H1 (cell line): ENCODE measurements at regions not wholly inside any gene's neighbourhood (a gene's known extent, or its start where the extent isn't known, plus 50 kb on each side); places are given as distances from the start of the nearest gene placed in this dataset.

Experiments used
- CTCF ChIA-PET: fragments of 300-600 bp; sonication (Branson Sonifier 250); formaldehyde crosslinking; loops from one replicate; lab custom pipeline; 2021; ENCODE audit not compliant: partially characterized antibody; lab: Charles Lee
- POLR2A ChIA-PET: fragments of 300-600 bp; sonication (Branson Sonifier 250); formaldehyde crosslinking; loops from one replicate; lab custom pipeline; 2021; ENCODE audit warnings: inconsistent platforms; ENCODE audit not compliant: partially characterized antibody; lab: Charles Lee
- DNase-seq, 2 experiments: peaks; one replicate each; pipeline versions ENCODE4 v3.0.0 to v3.0.0-alpha.2; 2010 to 2022; ENCODE audit warnings: low spot score in 2 of 2, low read depth in 1 of 2, mixed read lengths in 1 of 2
- FAIRE-seq: peaks from 2 replicates; lab custom pipeline; 2011; peaks lifted over from hg19 to GRCh38; lab: Jason Lieb, UNC
- H2AFZ ChIP-seq: 2 replicates; pipeline ENCODE4 v1.8.1; 2012; ENCODE audit warnings: low read length, inconsistent platforms
- H2AK5ac ChIP-seq: 2 replicates; pipeline ENCODE4 v1.6.1; 2013; ENCODE audit warnings: low read depth, low read length
- H2BK120ac ChIP-seq: replicated peaks from 2 replicates; pipeline ENCODE3; 2013; ENCODE audit warnings: low read depth, low read length, inconsistent platforms
- H2BK12ac ChIP-seq: 2 replicates; pipeline ENCODE4 v1.6.1; 2013; ENCODE audit warnings: low read depth, low read length
- H2BK15ac ChIP-seq: 2 replicates; pipeline ENCODE4 v1.6.1; 2013; ENCODE audit warnings: low read length
- H2BK20ac ChIP-seq: 2 replicates; pipeline ENCODE4 v1.6.1; 2013; ENCODE audit warnings: low read length
- H2BK5ac ChIP-seq: 2 replicates; pipeline ENCODE4 v1.6.1; 2013; ENCODE audit warnings: low read depth, low read length
- H3K14ac ChIP-seq: 2 replicates; pipeline ENCODE4 v1.6.1; 2013; ENCODE audit warnings: inconsistent platforms; ENCODE audit not compliant: insufficient read length
- H3K18ac ChIP-seq: 2 replicates; pipeline ENCODE4 v1.6.1; 2013; ENCODE audit warnings: low read length; ENCODE audit errors: extremely low read depth
- H3K23ac ChIP-seq: 2 replicates; pipeline ENCODE4 v1.6.1; 2013; ENCODE audit warnings: inconsistent platforms; ENCODE audit not compliant: insufficient read length
- H3K23me2 ChIP-seq: 2 replicates; pipeline ENCODE4 v1.6.1; 2013; ENCODE audit warnings: low read depth, low read length
- H3K27ac ChIP-seq: 2 replicates; pipeline ENCODE4 v1.6.1; 2011; ENCODE audit warnings: low read depth, low read length, inconsistent platforms
- H3K27me3 ChIP-seq, 4 experiments: replicated peaks in 1 of 4; 1 replicate in 1 of 4; 2 replicates in 3 of 4; pipeline versions ENCODE4 v1.6.1 to v1.8.1; 2011 to 2013; ENCODE audit warnings: low read length in 3 of 4, mild to moderate bottlenecking in 3 of 4, inconsistent platforms in 2 of 4, mixed read lengths in 2 of 4, moderate library complexity in 1 of 4; ENCODE audit not compliant: control insufficient read depth in 3 of 4, insufficient read depth in 3 of 4; ENCODE audit errors: extremely low read depth in 1 of 4
- H3K36me3 ChIP-seq, 4 experiments: 2 replicates each; pipeline versions ENCODE4 v1.6.1 to v1.8.1; 2011 to 2013; ENCODE audit warnings: mild to moderate bottlenecking in 4 of 4, low read length in 3 of 4, moderate library complexity in 2 of 4, control low read depth in 1 of 4, inconsistent platforms in 1 of 4; ENCODE audit not compliant: insufficient read depth in 4 of 4, control insufficient read depth in 2 of 4
- H3K4ac ChIP-seq: replicated peaks from 2 replicates; pipeline ENCODE3; 2013; ENCODE audit warnings: low read length, low read depth, mixed read lengths, inconsistent platforms; ENCODE audit not compliant: insufficient read length
- H3K4me1 ChIP-seq, 4 experiments: replicated peaks in 1 of 4; 1 replicate in 1 of 4; 2 replicates in 3 of 4; pipeline versions ENCODE4 v1.6.1 to v1.8.1; 2011 to 2013; ENCODE audit warnings: low read length in 3 of 4, inconsistent platforms in 2 of 4, mixed read lengths in 1 of 4; ENCODE audit not compliant: insufficient read depth in 4 of 4, control insufficient read depth in 3 of 4
- H3K4me2 ChIP-seq, 2 experiments: 2 replicates each; pipeline versions ENCODE4 v1.6.1 to v1.8.1; 2011 to 2013; ENCODE audit warnings: low read depth in 2 of 2, low read length in 2 of 2, control low read depth in 1 of 2, inconsistent platforms in 1 of 2, mild to moderate bottlenecking in 1 of 2; ENCODE audit not compliant: insufficient read depth in 1 of 2
- H3K4me3 ChIP-seq, 4 experiments: fragments of 200-600, 300-600 bp in 1 of 4; sonication (generic), shearing (Covaris generic), sonication (Bioruptor Twin) in 1 of 4; 2 replicates each; pipeline versions ENCODE4 v1.5.1 to v1.8.1; 2011 to 2016; ENCODE audit warnings: low read length in 4 of 4, low read depth in 3 of 4, control low read depth in 2 of 4, inconsistent platforms in 2 of 4, mild to moderate bottlenecking in 2 of 4, mixed read lengths in 1 of 4, moderate library complexity in 1 of 4; ENCODE audit not compliant: insufficient read depth in 2 of 4; ENCODE audit errors: extremely low read depth in 1 of 4
- H3K56ac ChIP-seq: replicated peaks from 2 replicates; pipeline ENCODE3; 2013; ENCODE audit warnings: low read depth, mild to moderate bottlenecking, mixed read lengths, low read length, inconsistent platforms; ENCODE audit not compliant: insufficient read length
- H3K79me1 ChIP-seq: 2 replicates; pipeline ENCODE4 v1.6.1; 2013; ENCODE audit warnings: low read depth, low read length, control low read depth
- H3K79me2 ChIP-seq, 2 experiments: 2 replicates each; pipeline versions ENCODE4 v1.6.1 to v1.8.1; 2012 to 2013; ENCODE audit warnings: low read length in 2 of 2, mild to moderate bottlenecking in 2 of 2, inconsistent platforms in 1 of 2; ENCODE audit not compliant: insufficient read depth in 2 of 2, control insufficient read depth in 1 of 2
- H3K9ac ChIP-seq, 4 experiments: replicated peaks in 1 of 4; 1 replicate in 1 of 4; 2 replicates in 3 of 4; pipeline versions ENCODE4 v1.6.1 to v1.8.1; 2011 to 2013; ENCODE audit warnings: low read depth in 3 of 4, low read length in 3 of 4, control low read depth in 2 of 4, mild to moderate bottlenecking in 2 of 4, moderate library complexity in 2 of 4, inconsistent platforms in 1 of 4; ENCODE audit errors: extremely low read depth in 1 of 4
- H3K9me3 ChIP-seq, 2 experiments: 2 replicates each; pipeline versions ENCODE4 v1.6.1 to v1.8.1; 2012 to 2013; ENCODE audit warnings: mild to moderate bottlenecking in 2 of 2, moderate library complexity in 2 of 2, control low read depth in 1 of 2, inconsistent platforms in 1 of 2, low read depth in 1 of 2, low read length in 1 of 2, mixed read lengths in 1 of 2; ENCODE audit not compliant: insufficient read depth in 2 of 2
- H4K20me1 ChIP-seq, 2 experiments: replicated peaks in 1 of 2; 2 replicates each; pipeline versions ENCODE3 to v1.8.1; 2011 to 2013; ENCODE audit warnings: inconsistent platforms in 2 of 2, low read length in 2 of 2, mild to moderate bottlenecking in 1 of 2; ENCODE audit not compliant: insufficient read depth in 2 of 2, control insufficient read depth in 1 of 2
- H4K5ac ChIP-seq: 2 replicates; pipeline ENCODE4 v1.6.1; 2013; ENCODE audit warnings: low read length, low read depth, mixed read lengths, inconsistent platforms; ENCODE audit not compliant: insufficient read length
- H4K8ac ChIP-seq: 2 replicates; pipeline ENCODE4 v1.8.0; 2013; ENCODE audit warnings: mild to moderate bottlenecking, moderate library complexity, low read length, inconsistent platforms; ENCODE audit not compliant: insufficient read depth; ENCODE audit errors: extremely low read depth
- H4K91ac ChIP-seq: replicated peaks from 2 replicates; pipeline ENCODE3; 2013; ENCODE audit warnings: low read length, mixed read lengths, inconsistent platforms; ENCODE audit not compliant: insufficient read length
- ASH2L ChIP-seq: fragments of 200-600, 300-600 bp; sonication (generic); IDR thresholded peaks from one replicate; pipeline ENCODE4 v1.7.1; 2017; ENCODE audit warnings: low read length
- BRCA1 ChIP-seq: IDR thresholded peaks from 2 replicates; pipeline ENCODE4 v1.6.1; 2012; ENCODE audit warnings: low read depth, low read length, improper control_type of control experiment
- CBX5 ChIP-seq: fragments of 300-800, 300-1000 bp; sonication (generic); IDR thresholded peaks from 2 replicates; pipeline ENCODE4 v1.7.1; 2016; ENCODE audit warnings: antibody characterized with exemption, low read length, low read depth
- CBX8 ChIP-seq: fragments of 300-800, 300-1000 bp; sonication (generic); IDR thresholded peaks from 2 replicates; pipeline ENCODE4 v1.7.1; 2016; ENCODE audit warnings: low read depth, low read length, borderline replicate concordance
- CHD1 ChIP-seq: IDR thresholded peaks from 2 replicates; pipeline ENCODE4 v1.6.1; 2012; ENCODE audit warnings: low read depth, low read length, improper control_type of control experiment
- CREB1 ChIP-seq: IDR thresholded peaks from 2 replicates; pipeline ENCODE4 v1.6.1; 2012; ENCODE audit warnings: inconsistent platforms
- EGR1 ChIP-seq: IDR thresholded peaks from 2 replicates; pipeline ENCODE4 v1.6.1; 2011; ENCODE audit warnings: low read depth, low read length, borderline replicate concordance
- HDAC2 ChIP-seq, 2 experiments: fragments of 300-600 bp in 1 of 2; sonication (generic) in 1 of 2; IDR thresholded peaks; 2 replicates each; pipeline ENCODE4 v1.6.1; 2011 to 2012; ENCODE audit warnings: low read depth in 2 of 2, low read length in 2 of 2, mild to moderate bottlenecking in 2 of 2, moderate library complexity in 2 of 2, borderline replicate concordance in 1 of 2, inconsistent platforms in 1 of 2
- KDM4A ChIP-seq: IDR thresholded peaks from one replicate; pipeline ENCODE4 v1.7.1; 2012; ENCODE audit warnings: low read depth, mild to moderate bottlenecking, moderate library complexity, low read length, inconsistent platforms; ENCODE audit not compliant: severe bottlenecking
- POLR2A ChIP-seq, 2 experiments: IDR thresholded peaks; 1 replicate in 1 of 2; 2 replicates in 1 of 2; pipeline ENCODE4 v1.6.1; 2011; ENCODE audit warnings: low read depth in 2 of 2, low read length in 2 of 2, mild to moderate bottlenecking in 2 of 2; ENCODE audit errors: control extremely low read depth in 1 of 2
- POLR2AphosphoS5 ChIP-seq: IDR thresholded peaks from 2 replicates; pipeline ENCODE4 v1.6.1; 2011; ENCODE audit warnings: low read depth, low read length
- SIX5 ChIP-seq: IDR thresholded peaks from 2 replicates; pipeline ENCODE4 v1.6.1; 2011; ENCODE audit warnings: mild to moderate bottlenecking, low read depth, low read length
- YY1 ChIP-seq: IDR thresholded peaks from 2 replicates; pipeline ENCODE4 v1.6.1; 2011; ENCODE audit warnings: low read depth, mild to moderate bottlenecking, low read length
- WGBS, 2 experiments: shearing (Covaris generic) in 1 of 2; methylation state at CpG; one replicate each; pipeline versions ENCODE4 v1.1.6 to v1.1.7; 2013 to 2015; ENCODE audit warnings: low lambda C conversion rate in 2 of 2, mixed read lengths in 2 of 2, inconsistent platforms in 1 of 2, low coverage in 1 of 2, missing lambda C conversion rate in 1 of 2; ENCODE audit not compliant: insufficient replicate concordance in 2 of 2, insufficient coverage in 1 of 2, insufficient read length in 1 of 2; ENCODE audit errors: extremely low coverage in 1 of 2, missing lambda C conversion rate in 1 of 2; 5-methylcytosine and 5-hydroxymethylcytosine counted together
- TF ChIP-seq, protein P1 (sequence below), 3 experiments: IDR thresholded peaks; 1 replicate in 2 of 3; 2 replicates in 1 of 3; pipeline versions ENCODE4 v1.5.1 to v1.6.1; 2011; ENCODE audit warnings: low read length in 3 of 3, mild to moderate bottlenecking in 3 of 3, inconsistent platforms in 2 of 3, low read depth in 1 of 3, moderate library complexity in 1 of 3; ENCODE audit not compliant: insufficient read depth in 1 of 3; ENCODE audit errors: control extremely low read depth in 1 of 3

DNA sequence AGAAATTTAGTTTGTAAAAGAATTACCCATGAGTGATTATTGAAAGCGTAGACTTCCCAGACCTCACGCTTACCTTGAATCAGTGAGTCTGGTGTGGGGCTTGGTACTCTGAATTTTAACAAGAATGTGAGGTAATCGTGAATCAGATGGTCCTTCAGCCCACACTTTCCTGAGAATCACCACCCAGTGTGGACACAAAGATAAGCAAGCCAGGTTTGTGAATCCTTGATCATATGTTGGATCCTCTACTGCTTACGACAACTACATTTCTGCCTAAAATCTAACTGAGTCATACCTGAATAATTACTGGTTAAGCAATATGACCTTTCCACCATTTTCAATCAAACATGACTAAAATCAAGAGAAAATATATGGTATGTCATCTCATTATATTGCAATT is 589.3 kb downstream of the TFAP2A start:
- H3K36me3 ChIP-seq, result no peaks in the 10 kb centered on the region
- H2BK12ac ChIP-seq, result no peak overlapping the region
- H2AK5ac ChIP-seq, result no peak overlapping the region
- H3K9ac ChIP-seq, result no peak overlapping the region
- H4K20me1 ChIP-seq, result no peaks in the 10 kb centered on the region
- no peak for FAIRE-seq
- ChIA-PET POLR2A (no interaction called here), CTCF (no interaction called here)
- no peak for DNase-seq
- no peak overlapping the region for H2BK120ac ChIP-seq
- H3K4me3 ChIP-seq, result no peak overlapping the region
- H3K14ac ChIP-seq, result no peak overlapping the region
- no peak overlapping the region for H2BK5ac ChIP-seq
- H3K79me2 ChIP-seq, result no peaks in the 10 kb centered on the region
- H3K23ac ChIP-seq, result no peak overlapping the region
- no peak overlapping the region for H3K4me2 ChIP-seq
- no peak overlapping the region for H2AFZ ChIP-seq
- H3K79me1 ChIP-seq, result no peaks in the 10 kb centered on the region
- no peak overlapping the region for H4K91ac ChIP-seq
- 0 out of 2 replicates have a peak overlapping the region, but pooled peaks have one; percentile 37 for H2BK15ac ChIP-seq
- no peak overlapping the region for H4K5ac ChIP-seq
- H3K27me3 ChIP-seq, result no peaks in the 10 kb centered on the region
- H3K56ac ChIP-seq, result no peak overlapping the region
- no peak overlapping the region for H3K4ac ChIP-seq
- H3K18ac ChIP-seq, result no peak overlapping the region
- H3K27ac ChIP-seq, result no peak overlapping the region
- no peak overlapping the region for H4K8ac ChIP-seq
- H3K9me3 ChIP-seq, result no peaks in the 10 kb centered on the region
- H3K4me1 ChIP-seq, result no peaks in the 10 kb centered on the region
- H2BK20ac ChIP-seq, result no peak overlapping the region
- no peaks in the 10 kb centered on the region for H3K23me2 ChIP-seq
- WGBS, 2 experiments, result 89% methylated on average over 4 of the region's 4 CpGs; no CpG with 5 or more reads in 1 of the 2 experiments
- TF ChIP-seq POLR2AphosphoS5 (no peak), CBX8 (no peak), CREB1 (no peak), HDAC2 (IDR thresholded peaks at IDR 0.05; ENCODE audit: borderline replicate concordance in 1 of 2, low read depth in 2 of 2, low read length in 2 of 2) (no peak), YY1 (no peak), CBX5 (no peak), ASH2L (no peak), POLR2A (IDR thresholded peaks at IDR 0.05; ENCODE audit: control extremely low read depth in 1 of 2, low read depth in 2 of 2, low read length in 2 of 2) (no peak), CHD1 (no peak), BRCA1 (no peak), EGR1 (no peak), SIX5 (no peak), KDM4A (no peak)
- TF ChIP-seq, protein P1, sequence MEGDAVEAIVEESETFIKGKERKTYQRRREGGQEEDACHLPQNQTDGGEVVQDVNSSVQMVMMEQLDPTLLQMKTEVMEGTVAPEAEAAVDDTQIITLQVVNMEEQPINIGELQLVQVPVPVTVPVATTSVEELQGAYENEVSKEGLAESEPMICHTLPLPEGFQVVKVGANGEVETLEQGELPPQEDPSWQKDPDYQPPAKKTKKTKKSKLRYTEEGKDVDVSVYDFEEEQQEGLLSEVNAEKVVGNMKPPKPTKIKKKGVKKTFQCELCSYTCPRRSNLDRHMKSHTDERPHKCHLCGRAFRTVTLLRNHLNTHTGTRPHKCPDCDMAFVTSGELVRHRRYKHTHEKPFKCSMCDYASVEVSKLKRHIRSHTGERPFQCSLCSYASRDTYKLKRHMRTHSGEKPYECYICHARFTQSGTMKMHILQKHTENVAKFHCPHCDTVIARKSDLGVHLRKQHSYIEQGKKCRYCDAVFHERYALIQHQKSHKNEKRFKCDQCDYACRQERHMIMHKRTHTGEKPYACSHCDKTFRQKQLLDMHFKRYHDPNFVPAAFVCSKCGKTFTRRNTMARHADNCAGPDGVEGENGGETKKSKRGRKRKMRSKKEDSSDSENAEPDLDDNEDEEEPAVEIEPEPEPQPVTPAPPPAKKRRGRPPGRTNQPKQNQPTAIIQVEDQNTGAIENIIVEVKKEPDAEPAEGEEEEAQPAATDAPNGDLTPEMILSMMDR (IDR thresholded peaks at IDR 0.05; ENCODE audit: control extremely low read depth in 1 of 3, insufficient read depth in 1 of 3, low read depth in 1 of 3, low read length in 3 of 3), result no peak
